ENCODE measurements at regions not wholly inside any gene's neighbourhood (a gene's known extent, or its start where the extent isn't known, plus 50 kb on each side); places are given as distances from the start of the nearest gene placed in this dataset.

GRCh38 chr2:59277671-59278070 is 1036.5 kb upstream of the FANCL start:
- Histone ChIP-seq H3K9me3 (ENCODE audit: control extremely low read depth in 1 of 3, control insufficient read depth in 2 of 3, insufficient read depth in 1 of 3, low read length in 2 of 3) (no peaks in the 10 kb centered on the region), H3K27me3 (replicated peaks in 1 of 4; ENCODE audit: control extremely low read depth in 1 of 4, control insufficient read depth in 3 of 4, insufficient read depth in 4 of 4, low read length in 3 of 4) (no peaks in the 10 kb centered on the region), H2AFZ (ENCODE audit: insufficient read depth, low read depth, low read length, poor library complexity, severe bottlenecking) (no peak overlapping the region), H3K79me2 (ENCODE audit: control insufficient read depth, insufficient read depth, low read length) (no peaks in the 10 kb centered on the region), H3K9ac (ENCODE audit: low read length) (no peak overlapping the region), H3K36me3 (replicated peaks in 1 of 2; ENCODE audit: control extremely low read depth in 1 of 2, control insufficient read depth in 1 of 2, extremely low read depth in 1 of 2, insufficient read depth in 2 of 2, low read length in 1 of 2) (no peaks in the 10 kb centered on the region), H4K20me1 (ENCODE audit: control insufficient read depth, insufficient read depth, low read length, poor library complexity, severe bottlenecking) (no peaks in the 10 kb centered on the region), H3K27ac (ENCODE audit: low read length in 2 of 2) (no peak overlapping the region), H3K4me3 (ENCODE audit: control extremely low read depth in 1 of 5, extremely low read depth in 1 of 5, insufficient read depth in 1 of 5, low read depth in 2 of 5, low read length in 4 of 5) (no peak overlapping the region), H3K4me1 (ENCODE audit: control insufficient read depth in 2 of 2, insufficient read depth in 2 of 2, low read length in 2 of 2) (no peaks in the 10 kb centered on the region), H3K4me2 (replicated peaks; ENCODE audit: low read depth, low read length, poor library complexity, severe bottlenecking) (no peak overlapping the region)
- Mint-ChIP-seq H3K4me3 (no peak overlapping the region), H3K9me3 (ENCODE audit: insufficient read depth) (no peaks in the 10 kb centered on the region), H3K4me1 (no peaks in the 10 kb centered on the region), H3K27ac (no peak overlapping the region), H3K27me3 (peaks cover 7% of the 10 kb centered on the region)
- no peak for DNase-seq
- intact Hi-C loops (cut with micrococcal nuclease), result no loop called here
- POLR2A ChIA-PET, result no interaction called here
- CTCF ChIA-PET, result no interaction called here
- no CpG with 5 or more reads among the region's 5 CpGs for WGBS (ENCODE audit: insufficient coverage)
- no peak for ATAC-seq (ENCODE audit: low read depth)
- TF ChIP-seq EZH2 (IDR thresholded peaks at IDR 0.05; ENCODE audit: borderline replicate concordance, insufficient read depth, low read depth, low read length, poor library complexity, severe bottlenecking) (no peak), CTCF (IDR thresholded peaks at IDR 0.05) (no peak)

GRCh38 chr2:59276917-59277316 is 1035.8 kb upstream of the FANCL start:
- Histone ChIP-seq H3K9ac (ENCODE audit: low read length) (no peak overlapping the region), H3K79me2 (ENCODE audit: control insufficient read depth, insufficient read depth, low read length) (no peaks in the 10 kb centered on the region), H3K27ac (ENCODE audit: low read length in 2 of 2) (no peak overlapping the region), H3K4me3 (ENCODE audit: control extremely low read depth in 1 of 5, extremely low read depth in 1 of 5, insufficient read depth in 1 of 5, low read depth in 2 of 5, low read length in 4 of 5) (no peak overlapping the region), H2AFZ (ENCODE audit: insufficient read depth, low read depth, low read length, poor library complexity, severe bottlenecking) (no peak overlapping the region), H3K9me3 (ENCODE audit: control extremely low read depth in 1 of 3, control insufficient read depth in 2 of 3, insufficient read depth in 1 of 3, low read length in 2 of 3) (no peaks in the 10 kb centered on the region), H4K20me1 (ENCODE audit: control insufficient read depth, insufficient read depth, low read length, poor library complexity, severe bottlenecking) (no peaks in the 10 kb centered on the region), H3K4me1 (ENCODE audit: control insufficient read depth in 2 of 2, insufficient read depth in 2 of 2, low read length in 2 of 2) (no peaks in the 10 kb centered on the region), H3K27me3 (replicated peaks in 1 of 4; ENCODE audit: control extremely low read depth in 1 of 4, control insufficient read depth in 3 of 4, insufficient read depth in 4 of 4, low read length in 3 of 4) (no peaks in the 10 kb centered on the region), H3K4me2 (replicated peaks; ENCODE audit: low read depth, low read length, poor library complexity, severe bottlenecking) (no peak overlapping the region), H3K36me3 (replicated peaks in 1 of 2; ENCODE audit: control extremely low read depth in 1 of 2, control insufficient read depth in 1 of 2, extremely low read depth in 1 of 2, insufficient read depth in 2 of 2, low read length in 1 of 2) (no peaks in the 10 kb centered on the region)
- no peaks in the 10 kb centered on the region for H3K4me1 Mint-ChIP-seq
- H3K9me3 Mint-ChIP-seq (ENCODE audit: insufficient read depth), result no peaks in the 10 kb centered on the region
- ATAC-seq (ENCODE audit: low read depth) (no peak), DNase-seq (no peak)
- CTCF ChIA-PET, result no interaction called here
- POLR2A ChIA-PET, result no interaction called here
- intact Hi-C loops (cut with micrococcal nuclease), result no loop called here
- peaks cover 7% of the 10 kb centered on the region for H3K27me3 Mint-ChIP-seq
- TF ChIP-seq EZH2 (IDR thresholded peaks at IDR 0.05; ENCODE audit: borderline replicate concordance, insufficient read depth, low read depth, low read length, poor library complexity, severe bottlenecking) (no peak), CTCF (IDR thresholded peaks at IDR 0.05) (no peak)
- WGBS (ENCODE audit: insufficient coverage), result no CpG with 5 or more reads among the region's 3 CpGs
- no peak overlapping the region for H3K4me3 Mint-ChIP-seq
- H3K27ac Mint-ChIP-seq, result no peak overlapping the region
